ENCODE measurements at regions not wholly inside any gene's neighbourhood (a gene's known extent, or its start where the extent isn't known, plus 50 kb on each side); places are given as distances from the start of the nearest gene placed in this dataset.

GRCh38 chr19:28416245-28416644, 796.7 kb downstream of the UQCRFS1 start:
- TF ChIP-seq CTCF (conservative IDR thresholded peaks at IDR 0.05; ENCODE audit: low read length) = no peak
- no peak for TF ChIP-seq EZH2phosphoT487 (IDR thresholded peaks at IDR 0.05; ENCODE audit: borderline replicate concordance)

Data from Loucy (cell line).